ENCODE measurements at regions not wholly inside any gene's neighbourhood (a gene's known extent, or its start where the extent isn't known, plus 50 kb on each side); places are given as distances from the start of the nearest gene placed in this dataset.

DNA sequence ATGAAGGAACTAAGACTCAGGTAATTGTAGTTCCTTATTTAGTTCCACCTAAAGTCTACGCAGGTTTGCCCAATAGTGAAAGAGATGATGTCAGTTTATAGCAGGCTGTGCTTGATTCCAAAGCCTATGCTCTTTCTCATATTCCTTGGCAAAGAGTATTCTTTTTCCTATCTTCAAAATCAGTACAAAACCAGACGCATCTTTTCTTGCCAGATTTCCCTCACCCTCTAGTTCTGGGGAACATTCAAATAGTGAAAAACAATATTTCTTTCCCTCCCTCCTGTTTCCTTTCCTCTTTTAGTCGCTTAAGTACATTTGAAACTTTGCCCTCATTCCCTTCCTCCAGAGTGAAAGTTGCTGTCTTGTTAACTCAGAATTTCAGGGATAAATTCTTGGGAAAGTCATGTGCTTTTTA is 134.6 kb upstream of the PDZRN3 start:
- peaks cover 0 to 4% (median under 1%) of the 10 kb centered on the region in 4 donors for H3K4me1 ChIP-seq
- peak in 1 of 2 donors; percentile 44 for DNase-seq
- peak overlapping the region in 1 of 5 donors; percentile 16 for H3K27ac ChIP-seq
- no peaks in the 10 kb centered on the region for H3K9me3 ChIP-seq
- TF ChIP-seq, protein P1, sequence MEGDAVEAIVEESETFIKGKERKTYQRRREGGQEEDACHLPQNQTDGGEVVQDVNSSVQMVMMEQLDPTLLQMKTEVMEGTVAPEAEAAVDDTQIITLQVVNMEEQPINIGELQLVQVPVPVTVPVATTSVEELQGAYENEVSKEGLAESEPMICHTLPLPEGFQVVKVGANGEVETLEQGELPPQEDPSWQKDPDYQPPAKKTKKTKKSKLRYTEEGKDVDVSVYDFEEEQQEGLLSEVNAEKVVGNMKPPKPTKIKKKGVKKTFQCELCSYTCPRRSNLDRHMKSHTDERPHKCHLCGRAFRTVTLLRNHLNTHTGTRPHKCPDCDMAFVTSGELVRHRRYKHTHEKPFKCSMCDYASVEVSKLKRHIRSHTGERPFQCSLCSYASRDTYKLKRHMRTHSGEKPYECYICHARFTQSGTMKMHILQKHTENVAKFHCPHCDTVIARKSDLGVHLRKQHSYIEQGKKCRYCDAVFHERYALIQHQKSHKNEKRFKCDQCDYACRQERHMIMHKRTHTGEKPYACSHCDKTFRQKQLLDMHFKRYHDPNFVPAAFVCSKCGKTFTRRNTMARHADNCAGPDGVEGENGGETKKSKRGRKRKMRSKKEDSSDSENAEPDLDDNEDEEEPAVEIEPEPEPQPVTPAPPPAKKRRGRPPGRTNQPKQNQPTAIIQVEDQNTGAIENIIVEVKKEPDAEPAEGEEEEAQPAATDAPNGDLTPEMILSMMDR (IDR thresholded peaks at IDR 0.05) = no peak
- no peak for TF ChIP-seq POLR2AphosphoS5 (IDR thresholded peaks at IDR 0.05)
- no peak for TF ChIP-seq POLR2A (IDR thresholded peaks at IDR 0.05)
- no peak for TF ChIP-seq EP300 (IDR thresholded peaks at IDR 0.05)
- no peaks in the 10 kb centered on the region for H3K27me3 ChIP-seq
- intact Hi-C loops (cut with DNase I; ENCODE audit: low total_unique reads) = no loop called here
- H3K4me3 ChIP-seq = no peak overlapping the region
- H3K36me3 ChIP-seq = no peaks in the 10 kb centered on the region
- WGBS, 5 donors = 62 to 75% (median 70%) methylated on average over 3 of the region's 3 CpGs

DNA sequence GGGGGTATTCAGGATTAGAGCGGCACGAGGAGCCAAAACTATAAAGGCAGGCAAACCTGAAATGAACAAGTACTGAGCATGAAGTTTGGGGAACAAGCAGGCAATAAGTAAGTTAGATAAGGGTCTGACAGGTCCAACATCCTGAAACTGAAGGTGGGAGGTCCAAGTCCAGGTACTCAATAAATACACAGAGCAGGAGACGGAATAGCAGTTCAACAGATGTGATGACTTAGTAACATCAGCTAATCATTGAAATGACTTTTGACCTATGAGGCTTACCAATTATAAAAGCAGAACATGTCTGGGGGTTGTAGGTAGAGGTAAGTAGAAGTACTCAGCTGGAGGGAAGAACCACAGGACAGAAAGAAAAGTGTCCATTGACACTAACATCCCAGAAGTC is 132.8 kb upstream of the PDZRN3 start:
- 71 to 84% (median 78%) methylated on average over 3 of the region's 3 CpGs for WGBS, 5 donors
- Histone ChIP-seq H3K36me3 (no peaks in the 10 kb centered on the region), H3K9me3 (no peaks in the 10 kb centered on the region), H3K4me1 (peaks cover 0 to 16% (median 2%) of the 10 kb centered on the region in 4 donors), H3K4me3 (no peak overlapping the region), H3K27ac (no peak overlapping the region), H3K27me3 (no peaks in the 10 kb centered on the region)
- DNase-seq = no peak
- intact Hi-C loops (cut with DNase I; ENCODE audit: low total_unique reads) = no loop called here
- TF ChIP-seq POLR2A (IDR thresholded peaks at IDR 0.05) = no peak
- TF ChIP-seq EP300 (IDR thresholded peaks at IDR 0.05) = no peak
- TF ChIP-seq, protein P1 (IDR thresholded peaks at IDR 0.05) = no peak

GRCh38 chr3:73753985-73754384 is 129.2 kb upstream of the PDZRN3 start:
- H3K27me3 ChIP-seq = no peaks in the 10 kb centered on the region
- H3K9me3 ChIP-seq = no peaks in the 10 kb centered on the region
- H3K27ac ChIP-seq = peak overlapping the region in 2 of 5 donors; percentile 11 to 44
- TF ChIP-seq POLR2AphosphoS5 (IDR thresholded peaks at IDR 0.05) = no peak
- no peak for TF ChIP-seq EP300 (IDR thresholded peaks at IDR 0.05)
- H3K4me1 ChIP-seq = peaks cover 0 to 16% (median 2%) of the 10 kb centered on the region in 4 donors
- WGBS, 5 donors = 29 to 61% (median 46%) methylated on average over 6 of the region's 6 CpGs
- intact Hi-C loops (cut with DNase I; ENCODE audit: low total_unique reads) = no loop called here
- no peaks in the 10 kb centered on the region for H3K36me3 ChIP-seq
- DNase-seq = peak; percentile 26 to 27
- H3K4me3 ChIP-seq = no peak overlapping the region

- H3K9me3 ChIP-seq = no peaks in the 10 kb centered on the region
- intact Hi-C loops (cut with DNase I; ENCODE audit: low total_unique reads) = no loop called here
- H3K36me3 ChIP-seq = no peaks in the 10 kb centered on the region
- H3K4me1 ChIP-seq = peaks cover 0 to 16% (median 2%) of the 10 kb centered on the region in 4 donors
- no peak for TF ChIP-seq POLR2A (IDR thresholded peaks at IDR 0.05)
- TF ChIP-seq, protein P1 (IDR thresholded peaks at IDR 0.05) = no peak
- no peak for TF ChIP-seq EP300 (IDR thresholded peaks at IDR 0.05)
- no peak for TF ChIP-seq POLR2AphosphoS5 (IDR thresholded peaks at IDR 0.05)
- no peaks in the 10 kb centered on the region for H3K27me3 ChIP-seq
- H3K4me3 ChIP-seq = no peak overlapping the region
- no peak for DNase-seq
- 79 to 87% (median 82%) methylated on average over 5 of the region's 5 CpGs for WGBS, 5 donors
- H3K27ac ChIP-seq = no peak overlapping the region
Observed at GRCh38 chr3:73752338-73752737, 127.6 kb upstream of the PDZRN3 start.

DNA sequence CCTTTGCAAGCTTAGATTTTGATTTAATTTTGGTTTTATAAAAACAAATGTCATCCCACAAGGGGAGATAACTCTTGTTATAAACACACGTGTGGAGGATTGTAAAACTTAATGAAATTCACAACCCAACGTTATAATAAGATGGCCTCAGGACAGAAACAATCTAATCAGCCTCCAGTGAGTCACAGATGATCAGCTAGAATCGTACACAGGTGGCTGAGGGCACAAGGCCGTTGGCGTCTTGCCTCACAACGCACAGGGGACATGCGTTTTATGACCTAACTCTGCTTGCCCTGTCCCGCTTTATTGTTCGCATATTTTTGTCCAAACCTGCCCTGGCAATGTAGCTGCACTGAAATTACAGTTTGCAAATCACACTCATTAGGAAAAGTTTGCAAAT is 121.9 kb upstream of the PDZRN3 start:
- Histone ChIP-seq H3K4me1 (peaks cover 0 to 11% (median 4%) of the 10 kb centered on the region in 4 donors), H3K4me3 (no peak overlapping the region), H3K9me3 (no peaks in the 10 kb centered on the region), H3K36me3 (no peaks in the 10 kb centered on the region), H3K27ac (no peak overlapping the region), H3K27me3 (no peaks in the 10 kb centered on the region)
- intact Hi-C loops (cut with DNase I; ENCODE audit: low total_unique reads) = no loop called here
- 62 to 82% (median 78%) methylated on average over 9 of the region's 9 CpGs for WGBS, 5 donors
- TF ChIP-seq POLR2AphosphoS5 (IDR thresholded peaks at IDR 0.05) (no peak), EP300 (IDR thresholded peaks at IDR 0.05) (no peak), POLR2A (IDR thresholded peaks at IDR 0.05) (no peak)
- TF ChIP-seq, protein P1 (IDR thresholded peaks at IDR 0.05) = no peak
- DNase-seq = no peak

Measured in stomach (tissue), 8 donors.